Aorta (tissue), 5 donors: ENCODE measurements at regions not wholly inside any gene's neighbourhood (a gene's known extent, or its start where the extent isn't known, plus 50 kb on each side); places are given as distances from the start of the nearest gene placed in this dataset.

Source experiments
- ATAC-seq: fragments of 200-7000 bp; cut with Tn5 transposase; one replicate; pipeline ENCODE4 v1.9.1; 2022; ENCODE audit warnings: moderate library complexity; ENCODE audit not compliant: low FRiP score
- DNase-seq, 2 donors: peaks; one replicate each; pipeline ENCODE4 v3.0.0-alpha.2; 2020
- H3K27ac ChIP-seq, 2 donors: one replicate each; pipeline ENCODE4 v1.5.1; 2013; ENCODE audit warnings: low read length in 2 of 2, mild to moderate bottlenecking in 2 of 2, moderate library complexity in 2 of 2, control low read depth in 1 of 2, inconsistent platforms in 1 of 2, low read depth in 1 of 2
- H3K27me3 ChIP-seq, 2 donors: one replicate each; pipeline ENCODE4 v1.6.1; 2013; ENCODE audit warnings: control low read depth in 1 of 2, low read length in 1 of 2, mild to moderate bottlenecking in 1 of 2, moderate library complexity in 1 of 2; ENCODE audit not compliant: insufficient read depth in 2 of 2, control insufficient read depth in 1 of 2
- H3K36me3 ChIP-seq, 2 donors: one replicate each; pipeline ENCODE4 v1.6.1; 2013; ENCODE audit warnings: control low read depth in 1 of 2, low read length in 1 of 2, mild to moderate bottlenecking in 1 of 2; ENCODE audit not compliant: insufficient read depth in 2 of 2, control insufficient read depth in 1 of 2
- H3K4me1 ChIP-seq, 2 donors: one replicate each; pipeline ENCODE4 v1.6.1; 2013; ENCODE audit warnings: low read length in 2 of 2, control low read depth in 1 of 2, mild to moderate bottlenecking in 1 of 2, moderate library complexity in 1 of 2; ENCODE audit not compliant: insufficient read depth in 2 of 2, control insufficient read depth in 1 of 2
- H3K4me3 ChIP-seq, 2 donors: one replicate each; pipeline ENCODE4 v1.5.1; 2013; ENCODE audit warnings: low read length in 2 of 2, control low read depth in 1 of 2, mild to moderate bottlenecking in 1 of 2
- H3K9me3 ChIP-seq: one replicate; pipeline ENCODE4 v1.6.1; 2013; ENCODE audit warnings: mild to moderate bottlenecking, low read length; ENCODE audit not compliant: control insufficient read depth
- WGBS, 2 donors: extraction: QIAGEN DNeasy Blood & Tissue Kit; methylation state at CpG; one replicate each; pipeline ENCODE4 v1.1.7; 2013; 5-methylcytosine and 5-hydroxymethylcytosine counted together
- intact Hi-C, 2 donors: fragments of 100-400 bp; cut with DNase I; formaldehyde crosslinking; loops; one replicate each; pipeline versions ENCODE4 v1.14.2 to v1.15.0; 2022
- donor health status: healthy with polysubstance abuse.
- donor health status: Bipolar disorder and iron deficiency.
- donor health status: DM: no; HTN: no; CAD: no.
- donor health status: DM: no; HTN: no; CAD: no.
- donor health status: DM: yes; HTN: yes; CAD: no.

DNA sequence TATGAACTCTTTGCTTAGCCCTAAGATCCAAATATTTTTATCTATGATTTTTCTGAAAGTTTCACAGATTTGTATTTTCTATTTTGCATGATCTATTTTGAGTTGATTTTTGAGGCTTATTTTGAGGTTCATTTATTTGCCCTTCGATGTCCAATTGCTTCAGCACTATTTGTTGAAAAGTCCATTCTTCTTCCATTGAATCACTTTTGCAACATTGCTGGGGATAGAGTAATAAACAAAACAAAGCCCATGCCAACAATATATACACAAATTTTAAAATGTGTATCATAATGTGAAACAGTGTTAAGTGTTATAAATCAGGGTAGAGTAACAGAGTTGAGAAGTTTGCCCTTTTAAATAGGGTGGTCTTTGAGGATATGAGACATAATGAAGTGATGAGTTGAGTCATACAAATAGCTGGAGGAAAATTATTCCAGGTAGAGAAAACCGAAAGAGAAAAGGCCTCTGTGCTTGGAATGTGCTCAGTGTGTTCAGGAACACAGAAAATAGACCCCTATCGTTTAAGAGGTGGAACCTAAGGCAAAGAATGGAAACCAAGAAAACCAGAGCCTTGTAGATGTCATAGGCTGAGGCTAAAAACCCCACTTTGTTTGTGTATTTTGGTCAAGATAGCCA lies 172.7 kb upstream of the NR5A2 start:
- Histone ChIP-seq H3K4me3 (no peak overlapping the region), H3K9me3 (no peaks in the 10 kb centered on the region), H3K36me3 (no peaks in the 10 kb centered on the region), H3K27ac (no peak overlapping the region), H3K27me3 (peaks cover 0 to 3% of the 10 kb centered on the region in 2 donors), H3K4me1 (no peaks in the 10 kb centered on the region)
- WGBS, 2 donors, result 77% methylated on average over 3 of the region's 3 CpGs
- ATAC-seq (no peak), DNase-seq (no peak)
- intact Hi-C loops, result no loop called here

DNA sequence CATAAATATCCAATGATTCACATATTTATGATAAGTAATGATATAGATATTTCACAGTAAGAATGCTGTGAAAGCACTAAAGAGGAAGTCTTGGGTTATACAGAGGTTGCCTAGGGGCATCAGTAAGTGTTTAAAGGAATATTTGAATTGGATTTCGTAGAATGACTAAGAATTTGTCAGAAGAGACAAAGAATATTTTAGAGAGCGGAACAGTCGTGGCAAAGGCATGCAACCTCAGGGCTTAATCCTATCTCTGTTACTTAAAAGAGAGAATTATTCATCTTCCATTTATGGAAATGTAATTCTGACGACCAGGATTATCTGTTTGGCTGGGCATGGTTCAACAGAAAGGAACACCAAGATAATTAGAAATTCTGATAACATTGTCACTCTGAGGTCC lies 171.9 kb upstream of the NR5A2 start:
- Histone ChIP-seq H3K27ac (no peak overlapping the region), H3K9me3 (no peaks in the 10 kb centered on the region), H3K27me3 (peaks cover 0 to 3% of the 10 kb centered on the region in 2 donors), H3K36me3 (no peaks in the 10 kb centered on the region), H3K4me1 (no peaks in the 10 kb centered on the region), H3K4me3 (no peak overlapping the region)
- intact Hi-C loops, result no loop called here
- 44% methylated on average over 4 of the region's 4 CpGs for WGBS, 2 donors
- ATAC-seq (no peak), DNase-seq (no peak)

DNA sequence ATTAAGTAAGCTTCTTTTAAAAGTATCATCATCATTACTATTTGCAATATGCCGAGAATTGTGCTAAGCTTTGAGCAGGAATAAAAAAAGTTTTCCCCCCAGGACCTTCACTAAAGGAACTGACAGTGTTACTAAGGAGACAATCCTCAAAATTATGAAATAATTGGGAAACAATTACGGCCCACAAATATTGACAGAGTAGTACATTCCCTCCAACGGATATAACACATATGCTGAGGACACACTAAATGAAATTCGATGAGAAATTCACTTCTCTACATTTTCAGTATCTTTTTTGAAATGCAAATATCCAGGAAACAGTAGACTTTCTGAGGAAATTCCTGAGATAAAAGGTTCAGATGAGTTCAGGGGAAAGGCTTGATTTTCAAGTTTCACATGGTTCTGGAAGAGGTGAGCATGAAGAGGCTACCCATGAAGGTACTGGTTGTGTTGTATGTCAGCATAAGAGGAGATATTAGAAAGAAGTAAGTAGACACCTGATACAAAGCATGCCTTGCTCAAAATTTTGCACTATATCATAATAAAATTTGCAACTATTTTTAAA lies 171.2 kb upstream of the NR5A2 start:
- intact Hi-C loops, result no loop called here
- no peak for ATAC-seq
- no peaks in the 10 kb centered on the region for H3K36me3 ChIP-seq
- H3K27ac ChIP-seq, result no peak overlapping the region
- H3K4me3 ChIP-seq, result no peak overlapping the region
- H3K9me3 ChIP-seq, result no peaks in the 10 kb centered on the region
- WGBS, 2 donors, result 68 to 70% methylated on average over 4 of the region's 4 CpGs
- no peak for DNase-seq
- no peaks in the 10 kb centered on the region for H3K4me1 ChIP-seq
- H3K27me3 ChIP-seq, result peaks cover 0 to 3% of the 10 kb centered on the region in 2 donors

DNA sequence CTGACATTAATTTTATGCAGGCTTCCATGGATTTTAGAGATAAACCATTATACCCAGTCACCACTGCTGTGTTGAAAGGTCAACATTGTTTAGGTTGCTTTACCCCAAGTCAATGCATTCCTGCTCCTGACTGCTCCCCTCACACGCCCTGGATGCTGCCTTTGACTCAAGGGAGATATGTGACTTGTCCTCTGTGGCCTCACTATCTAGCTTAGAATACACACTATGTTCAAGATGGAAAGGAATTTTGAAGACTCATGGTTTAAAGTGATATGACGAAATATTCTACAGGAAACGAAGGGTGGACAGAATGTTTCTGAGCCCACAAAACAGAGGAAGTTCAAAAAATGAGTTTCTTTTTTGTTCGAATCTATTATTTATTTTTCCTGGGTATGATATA lies 170.4 kb upstream of the NR5A2 start:
- intact Hi-C loops, result no loop called here

DNA sequence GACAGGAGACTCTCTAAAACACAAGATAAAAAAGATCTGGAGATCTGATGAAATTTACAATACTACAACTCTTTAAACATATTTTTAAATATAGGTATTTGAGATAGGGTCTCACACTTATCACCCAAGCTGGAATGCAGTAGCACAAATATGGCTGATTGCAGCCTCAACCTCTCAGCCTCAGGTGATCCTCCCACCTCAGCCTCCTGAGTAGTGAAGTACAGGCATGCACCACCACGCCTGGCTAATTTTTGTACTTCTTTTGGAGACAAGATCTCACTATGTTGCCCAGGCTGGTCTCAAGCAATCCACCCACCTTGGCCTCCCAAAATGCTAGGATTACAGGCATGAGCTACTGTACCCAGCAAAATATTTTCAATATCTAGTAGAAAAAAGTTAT lies 170.0 kb upstream of the NR5A2 start:
- Histone ChIP-seq H3K27ac (no peak overlapping the region), H3K4me3 (no peak overlapping the region), H3K27me3 (peaks cover 0 to 3% of the 10 kb centered on the region in 2 donors), H3K4me1 (no peaks in the 10 kb centered on the region), H3K36me3 (no peaks in the 10 kb centered on the region), H3K9me3 (no peaks in the 10 kb centered on the region)
- intact Hi-C loops, result no loop called here
- WGBS, 2 donors, result 81 to 90% methylated on average over 1 of the region's 1 CpG
- ATAC-seq, result no peak
- DNase-seq, result no peak

More for the DNA sequence above, 170.4 kb upstream of the NR5A2 start:
- Histone ChIP-seq H3K27me3 (peaks cover 0 to 3% of the 10 kb centered on the region in 2 donors), H3K36me3 (no peaks in the 10 kb centered on the region), H3K4me1 (no peaks in the 10 kb centered on the region), H3K9me3 (no peaks in the 10 kb centered on the region), H3K4me3 (no peak overlapping the region), H3K27ac (no peak overlapping the region)
- DNase-seq (no peak), ATAC-seq (no peak)
- WGBS, 2 donors, result 28 to 30% methylated on average over 4 of the region's 4 CpGs

DNA sequence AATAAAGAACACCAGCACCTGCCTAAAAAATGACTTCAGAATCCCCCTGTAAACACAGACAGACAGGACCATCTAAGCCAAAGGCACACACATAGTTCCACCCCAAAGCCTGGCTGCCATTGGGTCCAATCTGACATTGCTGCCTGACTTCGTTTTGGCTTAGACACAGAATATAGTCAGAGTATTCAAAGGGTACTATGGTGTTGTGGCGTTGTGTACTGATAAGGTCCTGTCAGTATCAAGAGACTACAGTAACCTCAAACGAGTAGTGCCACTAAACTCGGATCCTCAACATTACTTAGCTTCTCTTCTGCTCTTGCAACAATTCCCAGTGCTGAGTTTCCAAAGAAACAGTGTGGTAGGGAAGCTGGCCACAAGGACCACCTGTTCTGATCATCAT lies 169.3 kb upstream of the NR5A2 start:
- H3K36me3 ChIP-seq, result no peaks in the 10 kb centered on the region
- ATAC-seq (no peak), DNase-seq (no peak)
- no peaks in the 10 kb centered on the region for H3K9me3 ChIP-seq
- H3K4me1 ChIP-seq, result no peaks in the 10 kb centered on the region
- WGBS, 2 donors, result 58 to 62% methylated on average over 4 of the region's 4 CpGs
- H3K4me3 ChIP-seq, result no peak overlapping the region
- peaks cover 0 to 3% of the 10 kb centered on the region in 2 donors for H3K27me3 ChIP-seq
- H3K27ac ChIP-seq, result no peak overlapping the region
- intact Hi-C loops, result no loop called here

DNA sequence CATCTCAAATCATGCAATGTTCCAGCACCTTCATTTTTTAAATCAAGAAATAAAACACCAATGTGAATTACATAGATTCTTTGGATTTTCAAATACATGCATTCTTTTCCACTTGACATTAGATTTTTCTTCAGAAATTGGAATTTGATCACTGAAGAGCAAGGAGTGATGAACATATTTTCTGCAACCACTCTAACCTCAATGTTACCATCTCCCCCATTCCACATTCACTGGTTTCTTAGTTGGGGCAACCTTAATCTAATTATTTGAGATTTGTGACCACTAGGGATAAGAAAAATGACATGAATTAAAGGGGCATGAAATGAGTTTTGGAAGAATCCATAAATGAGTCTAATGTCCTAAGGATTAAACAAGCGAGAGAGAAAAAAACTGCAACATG lies 168.7 kb upstream of the NR5A2 start:
- Histone ChIP-seq H3K27me3 (peaks cover 0 to 3% of the 10 kb centered on the region in 2 donors), H3K9me3 (no peaks in the 10 kb centered on the region), H3K36me3 (no peaks in the 10 kb centered on the region), H3K4me1 (no peaks in the 10 kb centered on the region), H3K27ac (no peak overlapping the region), H3K4me3 (no peak overlapping the region)
- WGBS, 2 donors, result 55 to 68% methylated on average over 1 of the region's 1 CpG
- no peak for ATAC-seq
- intact Hi-C loops, result no loop called here
- DNase-seq, result no peak

DNA sequence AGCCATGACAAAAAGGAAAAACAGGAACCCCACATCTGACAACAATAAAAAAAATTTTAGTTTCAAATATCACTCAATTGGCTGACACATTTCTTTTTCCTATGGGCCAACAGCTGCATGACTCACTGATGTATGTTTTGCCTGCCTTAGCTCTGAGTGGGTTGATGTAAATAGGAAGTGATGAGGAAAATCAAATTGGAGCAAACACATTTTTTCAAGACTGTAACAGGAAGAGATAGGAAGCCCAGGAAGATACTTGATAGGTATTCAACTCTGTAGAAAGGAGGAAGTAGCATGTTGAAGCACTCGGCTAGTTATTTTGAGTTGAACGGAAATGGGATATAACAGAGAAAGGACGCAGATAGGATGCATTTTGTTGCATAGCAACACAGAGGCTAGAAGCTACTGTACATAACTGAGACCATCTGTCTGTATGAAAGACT lies 168.0 kb upstream of the NR5A2 start:
- peaks cover 0 to 3% of the 10 kb centered on the region in 2 donors for H3K27me3 ChIP-seq
- no peak for ATAC-seq
- DNase-seq, result no peak
- WGBS, 2 donors, result 64 to 66% methylated on average over 3 of the region's 3 CpGs
- no peaks in the 10 kb centered on the region for H3K9me3 ChIP-seq
- no peaks in the 10 kb centered on the region for H3K36me3 ChIP-seq
- no peak overlapping the region for H3K27ac ChIP-seq
- intact Hi-C loops, result no loop called here
- H3K4me3 ChIP-seq, result no peak overlapping the region
- H3K4me1 ChIP-seq, result no peaks in the 10 kb centered on the region

DNA sequence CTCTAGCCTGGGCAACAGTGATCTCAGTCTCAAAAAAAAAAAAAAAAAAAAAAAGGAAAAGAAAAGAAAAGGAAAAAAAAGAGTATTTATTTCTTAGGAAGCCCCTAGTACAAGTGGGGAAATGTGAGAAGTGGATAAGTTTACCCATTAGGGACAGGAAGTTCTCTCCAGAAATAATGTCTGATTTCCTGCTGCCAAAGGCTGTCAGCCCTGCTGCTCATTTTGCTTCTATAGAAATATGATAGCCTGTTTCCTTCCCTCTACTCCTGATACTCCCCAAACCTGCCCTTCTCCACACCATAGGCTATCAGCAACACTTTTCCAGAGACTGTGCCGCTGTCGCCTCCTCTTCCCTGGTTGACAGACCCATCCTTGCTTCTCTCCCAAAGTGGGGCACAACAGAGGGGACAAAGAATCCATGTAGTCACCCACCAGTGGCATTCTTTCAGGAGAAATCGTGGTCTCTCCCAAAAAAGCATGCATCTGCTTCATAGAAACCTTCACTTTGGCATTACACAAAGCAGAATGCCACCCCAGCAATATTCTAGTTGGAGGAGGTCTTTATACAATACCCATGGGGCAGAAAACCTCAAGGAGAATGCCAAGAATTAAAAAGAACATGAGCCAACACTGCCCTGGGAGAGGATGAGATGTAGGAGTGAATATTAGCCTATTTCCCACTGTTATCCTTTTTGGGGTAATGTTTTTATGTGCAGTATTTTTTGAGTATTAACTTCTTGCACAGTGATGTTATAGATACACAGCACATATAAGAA lies 166.3 kb upstream of the NR5A2 start:
- no peak for DNase-seq
- intact Hi-C loops, result no loop called here

More for the DNA sequence above, 166.3 kb upstream of the NR5A2 start:
- no peaks in the 10 kb centered on the region for H3K9me3 ChIP-seq
- WGBS, 2 donors, result 71 to 80% methylated on average over 3 of the region's 3 CpGs
- no peaks in the 10 kb centered on the region for H3K36me3 ChIP-seq
- no peak for ATAC-seq
- H3K27ac ChIP-seq, result no peak overlapping the region
- no peak overlapping the region for H3K4me3 ChIP-seq
- H3K4me1 ChIP-seq, result no peaks in the 10 kb centered on the region
- no peaks in the 10 kb centered on the region for H3K27me3 ChIP-seq
